WTC11 (cell line): ENCODE measurements at regions not wholly inside any gene's neighbourhood (a gene's known extent, or its start where the extent isn't known, plus 50 kb on each side); places are given as distances from the start of the nearest gene placed in this dataset.
A peak's percentile ranks its signal among the peaks of the same experiment; 100 is the strongest.

ENCODE experiments used
- ATAC-seq: fragments of 200-7000 bp; cut with Tn5 transposase; 2 replicates; pipeline ENCODE4 v1.10.0; 2021; ENCODE audit warnings: mild to moderate bottlenecking, moderate library complexity
- CTCF ChIA-PET: fragments of 300-600 bp; sonication (Branson Sonifier 250); formaldehyde crosslinking; loops from one replicate; lab custom pipeline; 2021; ENCODE audit warnings: antibody characterized with exemption; lab: Charles Lee
- POLR2A ChIA-PET: fragments of 350-600 bp; sonication (Branson Sonifier 250); formaldehyde crosslinking; loops from one replicate; lab custom pipeline; 2021; ENCODE audit warnings: antibody characterized with exemption; lab: Charles Lee
- DNase-seq: peaks from one replicate; pipeline ENCODE4 v3.0.0; 2021; ENCODE audit warnings: low spot score
- H3K27ac Mint-ChIP-seq: 2 replicates; pipeline ENCODE4 v1.8.0; 2021; ENCODE audit warnings: mixed read lengths
- H3K27me3 Mint-ChIP-seq: 2 replicates; pipeline ENCODE4 v1.8.0; 2021; ENCODE audit warnings: low read depth, mild to moderate bottlenecking, moderate library complexity, mixed read lengths
- H3K36me3 Mint-ChIP-seq: 2 replicates; pipeline ENCODE4 v1.8.0; 2021; ENCODE audit warnings: mixed read lengths
- H3K4me1 Mint-ChIP-seq: 2 replicates; pipeline ENCODE4 v1.8.0; 2022; ENCODE audit warnings: mixed read lengths
- H3K4me3 Mint-ChIP-seq: 2 replicates; pipeline ENCODE4 v1.8.0; 2021; ENCODE audit warnings: mild to moderate bottlenecking, moderate library complexity, mixed read lengths
- H3K9me3 Mint-ChIP-seq: 2 replicates; pipeline ENCODE4 v1.8.0; 2021; ENCODE audit warnings: mixed read lengths
- ELF4 ChIP-seq: sonication (generic); formaldehyde crosslinking; IDR thresholded peaks from 2 replicates; pipeline ENCODE4 v1.8.1; 2022; ENCODE audit warnings: low read depth, mild to moderate bottlenecking, moderate library complexity, missing genetic modification reagents
- EMX1 ChIP-seq: fragments of 250-450 bp; sonication (Bioruptor Pico); IDR thresholded peaks from 2 replicates; pipeline ENCODE4 v1.8.0; 2021; ENCODE audit warnings: mild to moderate bottlenecking
- GRHL2 ChIP-seq: fragments of 250-450 bp; sonication (Bioruptor Pico); IDR thresholded peaks from 2 replicates; pipeline ENCODE4 v1.8.0; 2022; ENCODE audit warnings: mild to moderate bottlenecking, moderate library complexity; ENCODE audit not compliant: insufficient replicate concordance, severe bottlenecking
- HMGA2 ChIP-seq: fragments of 250-450 bp; sonication (Bioruptor Pico); IDR thresholded peaks from 2 replicates; pipeline ENCODE4 v1.4.0; 2021; ENCODE audit warnings: mild to moderate bottlenecking, moderate library complexity
- NFATC4 ChIP-seq: fragments of 250-450 bp; sonication (Bioruptor Pico); IDR thresholded peaks from 2 replicates; pipeline ENCODE4 v1.9.0; 2021; ENCODE audit warnings: mild to moderate bottlenecking
- NFE2L1 ChIP-seq: sonication (generic); formaldehyde crosslinking; IDR thresholded peaks from 2 replicates; pipeline ENCODE4 v1.8.1; 2023; ENCODE audit warnings: missing genetic modification reagents
- NR2C2 ChIP-seq: sonication (generic); formaldehyde crosslinking; IDR thresholded peaks from 2 replicates; pipeline ENCODE4 v1.8.0; 2022; ENCODE audit warnings: mild to moderate bottlenecking, missing genetic modification reagents
- OVOL2 ChIP-seq: fragments of 250-450 bp; sonication (Bioruptor Pico); IDR thresholded peaks from 2 replicates; pipeline ENCODE4 v1.9.0; 2021; ENCODE audit warnings: mild to moderate bottlenecking, borderline replicate concordance
- RORB ChIP-seq: fragments of 250-450 bp; sonication (Bioruptor Pico); IDR thresholded peaks from 2 replicates; pipeline ENCODE4 v1.9.0; 2021; ENCODE audit warnings: mild to moderate bottlenecking
- TEAD1 ChIP-seq: sonication (generic); formaldehyde crosslinking; IDR thresholded peaks from 2 replicates; pipeline ENCODE4 v1.8.0; 2022; ENCODE audit warnings: mild to moderate bottlenecking, missing genetic modification reagents
- TP53 ChIP-seq: sonication (generic); formaldehyde crosslinking; IDR thresholded peaks from 2 replicates; pipeline ENCODE4 v1.8.1; 2023; ENCODE audit warnings: mild to moderate bottlenecking, missing genetic modification reagents
- ZNF219 ChIP-seq: sonication (generic); formaldehyde crosslinking; IDR thresholded peaks from 2 replicates; pipeline ENCODE4 v1.8.0; 2023; ENCODE audit warnings: missing genetic modification reagents, mild to moderate bottlenecking, borderline replicate concordance
- ZNF232 ChIP-seq: sonication (generic); formaldehyde crosslinking; IDR thresholded peaks from 2 replicates; pipeline ENCODE4 v1.8.0; 2022; ENCODE audit warnings: mild to moderate bottlenecking, missing genetic modification reagents
- ZNF532 ChIP-seq: fragments of 250-450 bp; sonication (Bioruptor Pico); IDR thresholded peaks from 2 replicates; pipeline ENCODE4 v1.9.0; 2021; ENCODE audit warnings: mild to moderate bottlenecking, borderline replicate concordance
- TF ChIP-seq, protein P1 (sequence below): sonication (generic); formaldehyde crosslinking; conservative IDR thresholded peaks from 2 replicates; pipeline ENCODE4 v1.8.1; 2023; ENCODE audit warnings: mild to moderate bottlenecking, low read depth, missing genetic modification reagents, moderate library complexity
- TF ChIP-seq, protein P2 (sequence below): sonication (generic); formaldehyde crosslinking; IDR thresholded peaks from 2 replicates; pipeline ENCODE4 v1.8.1; 2023; ENCODE audit warnings: mild to moderate bottlenecking, missing genetic modification reagents, moderate library complexity
- TF ChIP-seq, protein P3 (sequence below): sonication (generic); formaldehyde crosslinking; IDR thresholded peaks from 2 replicates; pipeline ENCODE4 v1.8.1; 2022; ENCODE audit warnings: mild to moderate bottlenecking, missing genetic modification reagents, moderate library complexity, borderline replicate concordance
- TF ChIP-seq, protein P4 (sequence below): sonication (generic); formaldehyde crosslinking; IDR thresholded peaks from 2 replicates; pipeline ENCODE4 v1.8.0; 2023; ENCODE audit warnings: missing genetic modification reagents
- TF ChIP-seq, protein P5 (sequence below): fragments of 250-450 bp; sonication (Bioruptor Pico); IDR thresholded peaks from 2 replicates; pipeline ENCODE4 v2.1.2; 2022; ENCODE audit warnings: mild to moderate bottlenecking, moderate library complexity

DNA sequence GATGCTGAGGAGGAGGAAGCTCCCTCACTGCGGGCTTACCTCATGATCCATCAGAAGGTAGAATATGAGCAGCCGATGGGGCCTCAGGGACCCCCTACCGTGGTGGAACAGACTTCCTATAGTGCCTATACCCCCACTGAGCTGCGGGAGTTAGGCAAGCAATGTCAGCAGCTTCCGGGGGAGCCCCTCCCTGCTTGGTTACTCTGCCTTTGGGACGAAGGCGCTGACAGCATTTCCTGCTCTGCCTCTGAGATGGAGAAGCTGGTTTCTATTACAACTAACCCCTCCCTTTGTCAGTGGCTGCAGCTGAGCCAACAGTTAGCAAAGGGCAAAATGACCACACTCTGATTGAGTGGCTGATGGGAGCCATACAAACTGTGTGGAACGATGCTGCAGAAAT lies 430.7 kb downstream of the IDS start:
- Mint-ChIP-seq H3K9me3 (no peaks in the 10 kb centered on the region), H3K4me3 (no peak overlapping the region), H3K27me3 (no peaks in the 10 kb centered on the region), H3K36me3 (no peaks in the 10 kb centered on the region), H3K4me1 (no peaks in the 10 kb centered on the region), H3K27ac (no peak overlapping the region)
- ChIA-PET CTCF (interaction anchor here (1.1 kb wide), 1 partner anchor 212 kb away, joined by 3 read pairs; no protein-coding TSS in a partner anchor), POLR2A (no interaction called here)
- peak; percentile 47; the same call in 1 of the 2 replicates for ATAC-seq
- TF ChIP-seq RORB (CRISPR knock-in tag): no peak
- no peak for TF ChIP-seq ZNF232 (CRISPR knock-in tag)
- no peak for TF ChIP-seq GRHL2 (CRISPR knock-in tag)
- TF ChIP-seq ZNF532: no peak
- no peak for TF ChIP-seq TEAD1 (CRISPR knock-in tag)
- no peak for TF ChIP-seq EMX1
- TF ChIP-seq, protein P1, sequence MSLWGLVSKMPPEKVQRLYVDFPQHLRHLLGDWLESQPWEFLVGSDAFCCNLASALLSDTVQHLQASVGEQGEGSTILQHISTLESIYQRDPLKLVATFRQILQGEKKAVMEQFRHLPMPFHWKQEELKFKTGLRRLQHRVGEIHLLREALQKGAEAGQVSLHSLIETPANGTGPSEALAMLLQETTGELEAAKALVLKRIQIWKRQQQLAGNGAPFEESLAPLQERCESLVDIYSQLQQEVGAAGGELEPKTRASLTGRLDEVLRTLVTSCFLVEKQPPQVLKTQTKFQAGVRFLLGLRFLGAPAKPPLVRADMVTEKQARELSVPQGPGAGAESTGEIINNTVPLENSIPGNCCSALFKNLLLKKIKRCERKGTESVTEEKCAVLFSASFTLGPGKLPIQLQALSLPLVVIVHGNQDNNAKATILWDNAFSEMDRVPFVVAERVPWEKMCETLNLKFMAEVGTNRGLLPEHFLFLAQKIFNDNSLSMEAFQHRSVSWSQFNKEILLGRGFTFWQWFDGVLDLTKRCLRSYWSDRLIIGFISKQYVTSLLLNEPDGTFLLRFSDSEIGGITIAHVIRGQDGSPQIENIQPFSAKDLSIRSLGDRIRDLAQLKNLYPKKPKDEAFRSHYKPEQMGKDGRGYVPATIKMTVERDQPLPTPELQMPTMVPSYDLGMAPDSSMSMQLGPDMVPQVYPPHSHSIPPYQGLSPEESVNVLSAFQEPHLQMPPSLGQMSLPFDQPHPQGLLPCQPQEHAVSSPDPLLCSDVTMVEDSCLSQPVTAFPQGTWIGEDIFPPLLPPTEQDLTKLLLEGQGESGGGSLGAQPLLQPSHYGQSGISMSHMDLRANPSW: no peak
- no peak for TF ChIP-seq NFE2L1 (CRISPR knock-in tag)
- TF ChIP-seq, protein P2, sequence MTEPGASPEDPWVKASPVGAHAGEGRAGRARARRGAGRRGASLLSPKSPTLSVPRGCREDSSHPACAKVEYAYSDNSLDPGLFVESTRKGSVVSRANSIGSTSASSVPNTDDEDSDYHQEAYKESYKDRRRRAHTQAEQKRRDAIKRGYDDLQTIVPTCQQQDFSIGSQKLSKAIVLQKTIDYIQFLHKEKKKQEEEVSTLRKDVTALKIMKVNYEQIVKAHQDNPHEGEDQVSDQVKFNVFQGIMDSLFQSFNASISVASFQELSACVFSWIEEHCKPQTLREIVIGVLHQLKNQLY (CRISPR knock-in tag): no peak
- no peak for TF ChIP-seq ZNF219
- TF ChIP-seq, protein P3, sequence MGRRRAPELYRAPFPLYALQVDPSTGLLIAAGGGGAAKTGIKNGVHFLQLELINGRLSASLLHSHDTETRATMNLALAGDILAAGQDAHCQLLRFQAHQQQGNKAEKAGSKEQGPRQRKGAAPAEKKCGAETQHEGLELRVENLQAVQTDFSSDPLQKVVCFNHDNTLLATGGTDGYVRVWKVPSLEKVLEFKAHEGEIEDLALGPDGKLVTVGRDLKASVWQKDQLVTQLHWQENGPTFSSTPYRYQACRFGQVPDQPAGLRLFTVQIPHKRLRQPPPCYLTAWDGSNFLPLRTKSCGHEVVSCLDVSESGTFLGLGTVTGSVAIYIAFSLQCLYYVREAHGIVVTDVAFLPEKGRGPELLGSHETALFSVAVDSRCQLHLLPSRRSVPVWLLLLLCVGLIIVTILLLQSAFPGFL: no peak
- TF ChIP-seq HMGA2 (CRISPR knock-in tag): no peak
- no peak for TF ChIP-seq TP53
- no peak for TF ChIP-seq NFATC4 (CRISPR knock-in tag)
- TF ChIP-seq ELF4: no peak
- no peak for TF ChIP-seq NR2C2
- TF ChIP-seq, protein P4, sequence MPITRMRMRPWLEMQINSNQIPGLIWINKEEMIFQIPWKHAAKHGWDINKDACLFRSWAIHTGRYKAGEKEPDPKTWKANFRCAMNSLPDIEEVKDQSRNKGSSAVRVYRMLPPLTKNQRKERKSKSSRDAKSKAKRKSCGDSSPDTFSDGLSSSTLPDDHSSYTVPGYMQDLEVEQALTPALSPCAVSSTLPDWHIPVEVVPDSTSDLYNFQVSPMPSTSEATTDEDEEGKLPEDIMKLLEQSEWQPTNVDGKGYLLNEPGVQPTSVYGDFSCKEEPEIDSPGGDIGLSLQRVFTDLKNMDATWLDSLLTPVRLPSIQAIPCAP (CRISPR knock-in tag): no peak
- TF ChIP-seq, protein P5, sequence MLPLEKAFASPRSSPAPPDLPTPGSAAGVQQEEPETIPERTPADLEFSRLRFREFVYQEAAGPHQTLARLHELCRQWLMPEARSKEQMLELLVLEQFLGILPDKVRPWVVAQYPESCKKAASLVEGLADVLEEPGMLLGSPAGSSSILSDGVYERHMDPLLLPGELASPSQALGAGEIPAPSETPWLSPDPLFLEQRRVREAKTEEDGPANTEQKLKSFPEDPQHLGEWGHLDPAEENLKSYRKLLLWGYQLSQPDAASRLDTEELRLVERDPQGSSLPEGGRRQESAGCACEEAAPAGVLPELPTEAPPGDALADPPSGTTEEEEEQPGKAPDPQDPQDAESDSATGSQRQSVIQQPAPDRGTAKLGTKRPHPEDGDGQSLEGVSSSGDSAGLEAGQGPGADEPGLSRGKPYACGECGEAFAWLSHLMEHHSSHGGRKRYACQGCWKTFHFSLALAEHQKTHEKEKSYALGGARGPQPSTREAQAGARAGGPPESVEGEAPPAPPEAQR (CRISPR knock-in tag): no peak
- no peak for TF ChIP-seq OVOL2 (CRISPR knock-in tag)
- no peak for DNase-seq
